Suprapubic skin (tissue), 4 donors: ENCODE measurements at regions not wholly inside any gene's neighbourhood (a gene's known extent, or its start where the extent isn't known, plus 50 kb on each side); places are given as distances from the start of the nearest gene placed in this dataset.

Experiments
- EP300 ChIP-seq: sonication (generic); formaldehyde crosslinking; IDR thresholded peaks from one replicate; pipeline ENCODE4 v1.6.1; 2017; ENCODE audit warnings: antibody characterized with exemption
- POLR2A ChIP-seq, 2 donors: fragments of 450-650 bp; IDR thresholded peaks; one replicate each; pipeline ENCODE4 v1.6.1; 2017; ENCODE audit warnings: antibody characterized with exemption in 2 of 2, mild to moderate bottlenecking in 2 of 2, moderate library complexity in 2 of 2
- POLR2AphosphoS5 ChIP-seq, 3 donors: sonication (generic); formaldehyde crosslinking; IDR thresholded peaks; one replicate each; pipeline ENCODE4 v1.6.1; 2017; ENCODE audit warnings: antibody characterized with exemption in 3 of 3
- TF ChIP-seq, protein P1 (sequence below), 2 donors: fragments of 200-600 bp in 1 of 2; fragments of 450-650 bp in 1 of 2; sonication (generic) in 1 of 2; IDR thresholded peaks; one replicate each; pipeline ENCODE4 v1.5.1; 2016 to 2019; ENCODE audit warnings: antibody characterized with exemption in 2 of 2, mild to moderate bottlenecking in 1 of 2, moderate library complexity in 1 of 2

DNA sequence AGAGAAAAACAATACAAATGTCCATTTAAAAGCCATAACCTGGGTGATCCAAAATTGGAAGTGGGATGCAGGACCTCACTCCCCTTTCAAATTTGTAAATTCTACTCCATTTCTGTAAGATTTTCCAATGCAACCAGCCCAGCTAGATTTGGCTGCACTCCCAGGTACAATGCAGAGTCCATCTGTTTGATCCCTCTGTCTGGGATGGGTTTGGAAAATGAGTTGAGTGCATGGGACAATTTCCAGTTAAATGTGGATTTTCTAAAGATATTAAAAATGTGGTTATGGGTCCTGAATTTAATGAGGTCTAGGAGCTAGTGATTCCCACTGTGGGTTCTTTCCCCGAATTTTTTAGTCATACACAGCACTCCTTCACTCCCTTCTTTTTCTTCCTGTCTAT is 104.0 kb upstream of the ATP10B start:
- TF ChIP-seq, protein P1, sequence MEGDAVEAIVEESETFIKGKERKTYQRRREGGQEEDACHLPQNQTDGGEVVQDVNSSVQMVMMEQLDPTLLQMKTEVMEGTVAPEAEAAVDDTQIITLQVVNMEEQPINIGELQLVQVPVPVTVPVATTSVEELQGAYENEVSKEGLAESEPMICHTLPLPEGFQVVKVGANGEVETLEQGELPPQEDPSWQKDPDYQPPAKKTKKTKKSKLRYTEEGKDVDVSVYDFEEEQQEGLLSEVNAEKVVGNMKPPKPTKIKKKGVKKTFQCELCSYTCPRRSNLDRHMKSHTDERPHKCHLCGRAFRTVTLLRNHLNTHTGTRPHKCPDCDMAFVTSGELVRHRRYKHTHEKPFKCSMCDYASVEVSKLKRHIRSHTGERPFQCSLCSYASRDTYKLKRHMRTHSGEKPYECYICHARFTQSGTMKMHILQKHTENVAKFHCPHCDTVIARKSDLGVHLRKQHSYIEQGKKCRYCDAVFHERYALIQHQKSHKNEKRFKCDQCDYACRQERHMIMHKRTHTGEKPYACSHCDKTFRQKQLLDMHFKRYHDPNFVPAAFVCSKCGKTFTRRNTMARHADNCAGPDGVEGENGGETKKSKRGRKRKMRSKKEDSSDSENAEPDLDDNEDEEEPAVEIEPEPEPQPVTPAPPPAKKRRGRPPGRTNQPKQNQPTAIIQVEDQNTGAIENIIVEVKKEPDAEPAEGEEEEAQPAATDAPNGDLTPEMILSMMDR (IDR thresholded peaks at IDR 0.05) = no peak
- TF ChIP-seq POLR2AphosphoS5 (IDR thresholded peaks at IDR 0.05) (no peak), POLR2A (IDR thresholded peaks at IDR 0.05) (no peak), EP300 (no peak)
